Transverse colon (tissue), 4 donors: ENCODE measurements at regions not wholly inside any gene's neighbourhood (a gene's known extent, or its start where the extent isn't known, plus 50 kb on each side); places are given as distances from the start of the nearest gene placed in this dataset.

Source experiments
- EP300 ChIP-seq: sonication (generic); formaldehyde crosslinking; IDR thresholded peaks from one replicate; pipeline ENCODE4 v1.6.1; 2017; ENCODE audit warnings: antibody characterized with exemption, low read depth
- POLR2AphosphoS5 ChIP-seq, 3 donors: sonication (generic); formaldehyde crosslinking; IDR thresholded peaks; one replicate each; pipeline ENCODE4 v1.6.1; 2016; ENCODE audit warnings: antibody characterized with exemption in 3 of 3
- TF ChIP-seq, protein P1 (sequence below), 5 experiments: fragments of 200-600 bp in 3 of 5; fragments of 450-650 bp in 2 of 5; sonication (generic) in 3 of 5; IDR thresholded peaks; 1 replicate in 2 of 5; 2 replicates in 3 of 5; pipeline ENCODE4 v1.5.1; 2016 to 2017; ENCODE audit warnings: antibody characterized with exemption in 5 of 5, inconsistent platforms in 3 of 5, mild to moderate bottlenecking in 2 of 5, moderate library complexity in 1 of 5

GRCh38 chr4:151894246-151894645 lies 133.4 kb upstream of the GATB start:
- TF ChIP-seq, protein P1, sequence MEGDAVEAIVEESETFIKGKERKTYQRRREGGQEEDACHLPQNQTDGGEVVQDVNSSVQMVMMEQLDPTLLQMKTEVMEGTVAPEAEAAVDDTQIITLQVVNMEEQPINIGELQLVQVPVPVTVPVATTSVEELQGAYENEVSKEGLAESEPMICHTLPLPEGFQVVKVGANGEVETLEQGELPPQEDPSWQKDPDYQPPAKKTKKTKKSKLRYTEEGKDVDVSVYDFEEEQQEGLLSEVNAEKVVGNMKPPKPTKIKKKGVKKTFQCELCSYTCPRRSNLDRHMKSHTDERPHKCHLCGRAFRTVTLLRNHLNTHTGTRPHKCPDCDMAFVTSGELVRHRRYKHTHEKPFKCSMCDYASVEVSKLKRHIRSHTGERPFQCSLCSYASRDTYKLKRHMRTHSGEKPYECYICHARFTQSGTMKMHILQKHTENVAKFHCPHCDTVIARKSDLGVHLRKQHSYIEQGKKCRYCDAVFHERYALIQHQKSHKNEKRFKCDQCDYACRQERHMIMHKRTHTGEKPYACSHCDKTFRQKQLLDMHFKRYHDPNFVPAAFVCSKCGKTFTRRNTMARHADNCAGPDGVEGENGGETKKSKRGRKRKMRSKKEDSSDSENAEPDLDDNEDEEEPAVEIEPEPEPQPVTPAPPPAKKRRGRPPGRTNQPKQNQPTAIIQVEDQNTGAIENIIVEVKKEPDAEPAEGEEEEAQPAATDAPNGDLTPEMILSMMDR (IDR thresholded peaks at IDR 0.05), result no peak
- TF ChIP-seq POLR2AphosphoS5 (IDR thresholded peaks at IDR 0.05) (no peak), EP300 (no peak)
